GM18868 (cell line): ENCODE measurements at regions not wholly inside any gene's neighbourhood (a gene's known extent, or its start where the extent isn't known, plus 50 kb on each side); places are given as distances from the start of the nearest gene placed in this dataset.
A peak's percentile ranks its signal among the peaks of the same experiment; 100 is the strongest.

Experiments
- ATAC-seq: cut with Tn5 transposase; IDR thresholded peaks from one replicate; pipeline ENCODE4 v1.9.1; 2021; ENCODE audit warnings: mild to moderate bottlenecking, moderate library complexity; ENCODE audit not compliant: unreplicated experiment

GRCh38 chr6:134511984-134512683, 194.2 kb upstream of the SGK1 start:
- ATAC-seq: no peak

- ATAC-seq: no peak
Observed at GRCh38 chr6:134510920-134511319, 193.0 kb upstream of the SGK1 start.

- no peak for ATAC-seq
Observed at GRCh38 chr6:134510142-134510541, 192.2 kb upstream of the SGK1 start.

GRCh38 chr6:134508862-134509498, 191.1 kb upstream of the SGK1 start:
- ATAC-seq: peak; percentile 70

- no peak for ATAC-seq
Observed at GRCh38 chr6:134506162-134506561, 188.2 kb upstream of the SGK1 start.

- ATAC-seq: no peak
Observed at GRCh38 chr6:134503585-134504281, 185.8 kb upstream of the SGK1 start.

DNA sequence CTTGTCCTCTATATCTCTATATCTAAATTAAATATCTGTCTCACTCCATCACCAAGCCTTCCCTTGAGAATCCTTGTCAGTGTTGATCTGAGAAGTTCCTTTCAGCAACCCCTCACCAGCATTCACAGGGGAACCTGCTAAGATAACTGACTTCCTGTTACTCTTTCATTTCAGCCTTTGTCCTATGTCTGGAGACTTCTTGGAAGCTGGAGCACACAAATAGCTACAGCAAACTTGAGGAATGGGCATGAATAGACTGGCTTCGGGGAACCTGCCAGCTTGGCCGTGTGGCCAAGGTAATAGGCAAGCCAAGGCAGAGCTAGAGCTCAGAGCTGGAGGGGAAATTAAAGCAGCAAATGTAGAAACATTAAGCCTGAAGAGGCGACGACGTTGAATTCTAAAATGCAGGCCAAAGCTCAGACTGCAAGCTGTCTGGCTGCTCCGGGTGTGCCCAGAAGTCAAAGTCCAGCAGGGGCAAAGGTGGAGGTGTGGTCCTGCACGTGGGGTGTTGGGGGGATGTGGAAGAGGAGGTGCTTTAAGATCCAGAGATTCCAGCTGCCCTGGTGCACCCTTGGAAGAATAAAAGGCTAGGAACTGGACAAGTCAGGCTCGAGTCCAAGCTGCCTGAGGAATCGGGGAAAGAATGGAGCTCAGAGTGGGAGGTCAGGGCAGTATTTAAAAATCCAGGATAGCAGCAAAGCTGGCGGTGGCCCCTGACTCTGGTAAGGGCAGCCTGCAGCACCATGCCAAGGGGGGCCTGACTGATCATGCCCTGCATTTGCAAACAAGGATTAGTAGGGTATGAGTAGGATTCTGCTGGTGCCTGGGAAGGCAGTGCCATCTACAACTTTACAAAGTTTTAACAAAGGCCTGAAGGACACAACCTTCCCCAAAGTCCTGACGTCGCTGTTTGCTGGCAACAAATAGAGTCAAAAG, 185.0 kb upstream of the SGK1 start:
- no peak for ATAC-seq

DNA sequence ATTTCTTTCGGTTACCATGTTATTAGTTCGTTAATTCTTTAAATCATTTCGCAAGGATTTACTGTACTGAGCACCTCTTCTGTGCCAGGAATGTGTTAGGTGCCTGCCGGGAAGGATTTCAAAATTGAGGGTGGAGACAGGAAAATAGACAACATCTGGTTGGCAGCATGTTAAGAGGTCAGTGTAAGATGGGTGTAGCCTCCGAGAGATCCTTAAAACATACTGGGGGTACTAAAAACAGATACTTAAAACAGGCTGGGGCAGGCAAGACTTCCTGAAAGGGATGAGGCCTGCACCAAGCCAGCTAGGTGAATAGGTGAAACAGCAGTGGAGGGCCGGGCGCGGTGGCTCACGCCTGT, 178.0 kb upstream of the SGK1 start:
- no peak for ATAC-seq

DNA sequence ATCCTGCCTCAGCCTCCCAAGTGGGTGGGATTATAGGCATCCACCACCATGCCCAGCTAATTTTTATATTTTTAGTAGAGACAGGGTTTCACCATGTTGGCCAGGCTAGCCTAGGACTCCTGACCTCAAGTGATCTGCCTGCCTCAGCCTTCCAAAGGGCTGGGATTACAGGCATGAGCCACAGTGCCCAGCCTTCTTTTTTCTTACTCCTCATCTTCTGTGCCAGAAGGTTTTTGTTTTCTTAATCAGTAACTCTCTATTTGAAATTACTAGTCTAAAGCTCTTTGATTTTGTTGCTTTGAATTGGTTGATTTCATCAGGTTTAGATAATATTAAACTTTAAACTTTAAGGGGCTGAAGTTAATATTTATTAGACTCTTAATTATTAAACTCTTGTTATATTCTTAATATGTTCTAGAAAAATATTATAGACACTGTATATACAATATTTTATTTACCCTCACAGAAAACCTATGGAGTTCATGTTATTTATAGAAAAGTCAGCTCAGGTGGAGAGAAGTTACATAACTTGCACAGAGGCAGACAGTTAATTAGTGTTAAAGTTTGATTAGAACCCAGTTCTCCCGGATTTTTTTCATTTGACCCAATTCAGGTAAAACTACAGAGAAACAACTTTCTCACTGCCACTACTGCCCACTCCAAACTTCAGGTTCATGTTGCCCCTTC, 177.4 kb upstream of the SGK1 start:
- no peak for ATAC-seq

- ATAC-seq: no peak
Observed at GRCh38 chr6:134493789-134494188, 175.9 kb upstream of the SGK1 start.

DNA sequence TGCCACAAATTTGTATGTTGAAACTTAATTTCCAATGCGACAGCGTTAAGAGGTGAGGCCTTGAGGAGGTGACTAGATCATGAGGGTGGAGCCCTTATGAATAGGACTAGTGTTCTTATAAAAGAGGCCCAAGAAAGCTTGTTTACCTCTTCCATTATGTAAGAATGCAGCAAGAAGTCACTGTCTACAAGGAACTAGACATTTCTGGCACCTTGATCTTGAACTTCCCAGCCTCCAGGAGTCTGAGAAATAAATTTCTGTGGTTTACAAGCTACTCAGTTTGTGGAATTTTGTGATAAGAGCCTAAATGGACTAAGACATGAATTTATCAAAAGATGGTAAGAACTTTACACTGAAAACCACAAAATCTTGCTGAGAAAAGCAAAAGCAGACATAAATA, 173.6 kb upstream of the SGK1 start:
- ATAC-seq: no peak

DNA sequence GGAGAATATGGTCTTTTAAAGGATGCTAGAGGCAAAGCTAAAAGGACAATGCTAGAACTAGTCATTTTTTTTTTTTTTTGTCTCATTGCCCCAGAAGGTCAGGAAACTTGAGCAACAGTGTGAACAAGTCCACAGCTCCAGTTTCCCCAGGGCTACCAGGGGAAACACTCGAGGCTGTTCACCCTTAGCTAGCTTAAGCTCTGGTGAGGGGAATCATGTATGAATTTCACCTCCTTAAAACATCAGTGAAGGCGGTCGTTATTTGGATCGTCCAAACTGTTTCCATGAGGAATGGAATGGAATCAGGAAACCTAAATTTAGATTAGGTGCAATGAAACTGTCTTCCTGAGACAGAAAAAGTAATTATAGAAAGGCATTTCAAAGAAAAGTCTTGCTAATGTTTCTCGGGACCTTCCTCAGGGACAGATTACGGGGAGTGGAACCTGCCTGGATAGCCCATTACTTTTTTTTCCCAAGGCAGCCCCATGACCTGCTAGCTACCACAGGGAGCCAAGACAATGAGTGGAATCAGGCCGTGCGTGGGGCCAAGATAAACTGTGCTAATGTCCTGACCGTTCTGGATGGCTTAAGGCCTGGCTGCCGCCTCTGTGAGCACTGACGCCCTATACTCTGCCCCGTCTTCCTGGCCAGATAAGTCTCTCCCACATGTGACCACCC, 164.8 kb upstream of the SGK1 start:
- no peak for ATAC-seq

DNA sequence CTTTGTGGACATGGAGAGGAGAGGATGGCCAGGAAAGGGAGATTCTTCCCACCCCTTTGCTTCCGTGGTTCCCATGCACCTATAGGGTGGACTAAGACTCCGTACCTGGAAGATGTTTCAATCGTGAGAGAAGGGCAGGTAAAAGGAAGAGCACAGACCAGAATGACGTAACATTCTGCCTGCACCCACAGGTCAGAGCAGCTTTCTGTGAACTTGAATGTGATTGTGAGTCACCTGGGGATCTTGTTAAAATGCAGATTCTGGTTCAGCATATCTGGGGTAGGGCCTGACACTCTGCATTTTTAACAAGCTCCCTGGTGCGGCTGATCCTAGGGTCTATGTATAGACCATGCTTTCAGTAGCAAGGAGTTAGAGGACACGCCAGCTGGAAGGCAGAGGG, 164.1 kb upstream of the SGK1 start:
- no peak for ATAC-seq

DNA sequence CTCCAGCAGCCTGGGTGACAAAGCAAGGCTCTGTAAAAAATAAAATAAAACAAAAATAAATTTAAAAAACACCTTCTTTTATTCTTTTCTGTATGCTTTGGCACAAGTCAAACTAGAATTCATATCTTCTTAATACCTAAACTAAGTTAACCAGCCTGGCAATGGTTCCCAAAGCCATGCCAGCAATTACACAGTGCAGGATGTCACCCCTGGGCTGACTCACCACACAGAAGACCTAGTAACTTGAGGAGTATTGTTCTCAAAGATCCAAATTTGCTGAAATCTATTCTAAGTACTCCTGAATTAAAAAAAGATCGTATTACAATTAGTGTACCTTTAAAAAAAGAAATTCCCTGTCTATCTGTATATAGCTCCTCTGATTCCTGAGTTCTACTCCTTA, 162.7 kb upstream of the SGK1 start:
- ATAC-seq: no peak

DNA sequence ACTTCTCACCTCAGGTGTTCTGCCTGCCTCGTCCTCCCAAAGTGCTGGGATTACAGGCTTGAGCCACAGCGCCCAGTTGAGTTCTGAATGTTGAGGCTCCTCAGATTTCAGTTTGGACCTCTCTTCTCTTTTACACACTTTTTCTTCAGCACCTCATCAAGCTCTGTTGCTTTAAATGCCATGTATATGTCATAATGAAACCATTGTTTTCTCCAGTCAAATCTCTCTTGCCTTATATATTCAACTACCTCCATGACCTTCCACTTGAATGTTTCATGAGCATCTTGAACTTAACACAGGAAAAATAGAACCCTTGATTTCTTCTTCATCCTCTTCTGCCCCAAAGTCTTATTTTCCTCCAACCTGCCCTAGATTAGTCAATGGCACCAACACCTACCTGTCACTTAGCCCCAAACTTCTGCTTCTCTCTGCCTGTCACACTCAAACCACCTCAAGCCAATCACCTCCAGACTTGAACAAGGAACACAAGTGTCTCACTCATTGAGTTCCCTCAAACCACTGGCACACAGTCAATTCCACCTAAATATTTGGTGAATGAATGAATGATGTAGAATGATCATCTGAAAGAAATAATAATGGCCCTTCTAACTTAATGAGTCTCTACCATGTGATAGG, 161.0 kb upstream of the SGK1 start:
- ATAC-seq: no peak

- ATAC-seq: no peak
Observed at GRCh38 chr6:134477991-134478635, 160.2 kb upstream of the SGK1 start.

DNA sequence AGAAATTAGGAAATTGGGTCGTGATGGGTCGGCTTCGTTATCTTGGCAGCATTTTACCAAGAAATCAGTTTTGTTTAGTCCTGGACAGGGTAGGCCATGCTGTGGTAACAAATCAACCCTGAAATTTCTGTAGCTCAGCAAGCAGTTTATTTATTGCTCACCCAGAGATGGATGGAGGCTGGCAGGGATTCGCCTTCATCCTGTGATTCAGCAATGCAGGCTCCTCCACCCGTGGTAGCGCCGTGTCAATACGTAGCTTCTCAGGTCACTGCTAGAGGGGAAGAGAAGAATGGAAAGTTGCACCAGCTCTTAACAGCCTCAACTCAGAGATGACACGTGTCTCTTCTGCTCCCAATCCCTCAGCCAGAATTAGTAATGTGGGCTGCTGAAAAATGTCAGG, 157.0 kb upstream of the SGK1 start:
- ATAC-seq: no peak

DNA sequence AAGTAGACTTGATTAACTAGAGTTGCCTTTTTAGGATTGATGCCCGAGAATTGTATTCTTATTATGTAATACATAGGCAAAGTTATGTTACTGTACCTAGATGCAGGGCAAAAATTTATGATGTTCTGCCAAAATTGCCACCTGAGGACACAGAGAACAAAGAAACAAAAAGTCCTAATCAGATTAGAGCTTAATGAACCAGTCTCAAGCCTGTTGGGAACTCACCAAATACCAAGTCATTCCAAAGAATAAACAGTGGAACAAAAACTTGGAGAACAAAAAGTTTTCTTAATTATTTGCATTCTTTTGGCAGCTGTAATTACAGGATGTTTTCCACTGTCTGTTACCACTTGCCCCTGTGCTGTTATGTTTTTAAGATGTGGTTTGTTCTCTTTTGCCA, 154.7 kb upstream of the SGK1 start:
- ATAC-seq: no peak

GRCh38 chr6:134472046-134472445, 154.1 kb upstream of the SGK1 start:
- ATAC-seq: no peak
